Breast epithelium (tissue), 4 donors: ENCODE measurements at regions not wholly inside any gene's neighbourhood (a gene's known extent, or its start where the extent isn't known, plus 50 kb on each side); places are given as distances from the start of the nearest gene placed in this dataset.

Experiments
- DNase-seq, 2 donors: peaks; one replicate each; pipeline ENCODE4 v3.0.0-alpha.2; 2019; ENCODE audit warnings: low spot score in 2 of 2
- H3K27ac ChIP-seq, 2 donors: fragments of 200-600 bp; sonication (generic) in 1 of 2; one replicate each; pipeline ENCODE4 v1.5.1; 2016 to 2019; ENCODE audit warnings: mild to moderate bottlenecking in 1 of 2
- H3K27me3 ChIP-seq, 2 donors: fragments of 200-600 bp; sonication (generic) in 1 of 2; one replicate each; pipeline versions ENCODE4 v1.5.1 to v1.6.0; 2017 to 2019; ENCODE audit warnings: control low read depth in 1 of 2, mild to moderate bottlenecking in 1 of 2
- H3K36me3 ChIP-seq: fragments of 200-600 bp; one replicate; pipeline ENCODE4 v1.5.1; 2019
- H3K4me1 ChIP-seq, 2 donors: fragments of 200-600 bp; sonication (generic); one replicate each; pipeline ENCODE4 v1.5.1; 2016 to 2019; ENCODE audit warnings: control low read depth in 1 of 2
- H3K4me3 ChIP-seq, 3 donors: fragments of 200-600 bp; sonication (generic); 1 replicate in 2 of 3; 2 replicates in 1 of 3; pipeline ENCODE4 v1.5.1; 2016 to 2019; ENCODE audit warnings: mild to moderate bottlenecking in 3 of 3, moderate library complexity in 2 of 3
- H3K9me3 ChIP-seq, 2 donors: fragments of 200-600 bp; sonication (generic) in 1 of 2; one replicate each; pipeline ENCODE4 v1.5.1; 2016 to 2019; ENCODE audit warnings: control low read depth in 1 of 2
- CTCF ChIP-seq, 3 donors: fragments of 450-650 bp; IDR thresholded peaks; one replicate each; pipeline ENCODE4 v1.5.1; 2016 to 2017; ENCODE audit warnings: antibody characterized with exemption in 3 of 3, mild to moderate bottlenecking in 3 of 3, moderate library complexity in 3 of 3
- POLR2A ChIP-seq: fragments of 450-650 bp; IDR thresholded peaks from one replicate; pipeline ENCODE4 v1.6.1; 2016; ENCODE audit warnings: antibody characterized with exemption, mild to moderate bottlenecking, moderate library complexity
- POLR2AphosphoS5 ChIP-seq, 3 donors: sonication (generic); formaldehyde crosslinking; IDR thresholded peaks; one replicate each; pipeline ENCODE4 v1.6.1; 2017; ENCODE audit warnings: antibody characterized with exemption in 3 of 3
- intact Hi-C: fragments of 100-400 bp; cut with DNase I; formaldehyde crosslinking; loops from one replicate; pipeline ENCODE4 v1.15.1; 2023; ENCODE audit warnings: low total_unique reads

DNA sequence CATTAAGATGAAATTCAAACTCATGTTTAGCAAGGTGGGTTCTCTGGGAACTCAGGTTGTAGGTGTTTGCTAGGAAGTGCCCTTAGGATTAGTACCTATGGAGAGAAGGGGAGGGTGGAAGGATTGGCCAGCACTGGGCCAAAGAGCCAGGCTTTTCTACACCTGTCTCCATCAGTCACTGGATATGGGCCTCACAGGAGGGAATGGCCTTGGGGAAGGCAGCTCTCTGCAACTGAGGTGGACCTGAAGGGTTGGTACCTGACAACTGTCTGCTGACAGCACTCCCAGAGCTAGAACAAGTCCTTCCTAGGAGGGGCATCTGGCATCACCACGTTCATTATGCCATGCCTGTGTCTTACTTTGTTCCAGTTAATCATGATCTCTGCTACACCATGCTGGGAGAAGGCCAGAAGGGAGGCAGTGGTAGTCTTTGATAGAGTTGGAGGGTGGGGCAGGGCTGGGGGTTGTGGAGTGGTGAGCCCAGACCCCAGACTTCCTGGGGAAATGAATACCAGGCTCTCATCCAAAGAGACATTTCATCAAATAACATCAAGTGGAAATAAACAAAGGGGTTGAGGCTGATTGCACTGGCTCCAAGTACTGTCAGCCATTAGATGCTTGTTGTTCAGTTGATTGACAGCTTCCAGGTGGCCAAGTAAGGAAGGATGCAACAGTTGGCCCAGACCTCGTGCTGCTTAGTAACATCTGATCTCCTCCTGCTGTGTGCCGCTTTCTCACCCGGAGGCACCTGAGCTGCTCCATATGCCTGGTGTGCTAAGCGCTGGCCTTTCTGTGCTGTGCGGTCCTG, 70.6 kb upstream of the PIK3CG start:
- DNase-seq: no peak
- no peaks in the 10 kb centered on the region for H3K36me3 ChIP-seq
- H3K4me1 ChIP-seq: no peaks in the 10 kb centered on the region
- intact Hi-C loops: no loop called here
- no peak for TF ChIP-seq CTCF (IDR thresholded peaks at IDR 0.05)
- TF ChIP-seq POLR2A: no peak
- no peak for TF ChIP-seq POLR2AphosphoS5 (IDR thresholded peaks at IDR 0.05)
- H3K27me3 ChIP-seq: no peaks in the 10 kb centered on the region
- peaks cover 0 to 11% of the 10 kb centered on the region in 2 donors for H3K9me3 ChIP-seq
- H3K4me3 ChIP-seq: no peak overlapping the region
- H3K27ac ChIP-seq: no peak overlapping the region

DNA sequence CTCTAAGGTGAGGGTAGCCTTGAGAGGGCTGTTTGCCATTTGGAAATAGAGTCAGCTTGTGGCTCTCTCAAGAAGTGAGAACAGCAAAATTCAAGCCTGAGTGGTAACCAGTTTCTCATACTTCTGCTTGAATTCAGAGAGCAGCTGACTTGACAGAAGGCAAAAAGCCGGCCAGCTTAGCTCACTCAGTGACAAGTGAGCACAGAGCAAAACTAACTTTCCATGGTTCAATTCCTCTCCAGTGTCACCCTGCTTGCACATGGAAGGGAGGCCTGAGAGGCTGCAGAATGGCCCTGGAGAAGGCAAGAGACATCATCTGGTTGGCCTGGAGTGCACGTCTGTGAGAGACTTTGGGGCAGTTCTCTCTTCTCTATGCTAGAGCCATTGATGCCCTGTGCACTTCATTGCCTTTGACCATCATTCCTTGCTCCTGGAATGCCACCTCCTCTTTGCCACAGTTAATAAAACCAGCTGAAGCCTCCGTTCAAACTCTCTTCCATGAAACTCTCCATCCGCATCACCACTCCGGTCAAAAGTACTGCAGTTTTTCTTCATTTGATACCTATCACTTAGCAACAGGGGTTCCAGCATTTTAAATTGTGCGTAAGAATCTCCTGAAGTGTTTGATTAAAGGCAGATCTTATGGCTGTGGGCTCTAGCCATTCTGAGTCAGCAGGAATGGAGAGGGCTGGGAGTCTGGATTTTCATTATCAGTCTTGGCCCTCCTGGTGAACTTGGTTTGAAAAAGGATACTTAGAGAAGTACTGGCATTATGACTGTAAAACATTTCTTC, 69.8 kb upstream of the PIK3CG start:
- Histone ChIP-seq H3K36me3 (no peaks in the 10 kb centered on the region), H3K27me3 (no peaks in the 10 kb centered on the region), H3K4me3 (no peak overlapping the region), H3K27ac (no peak overlapping the region), H3K4me1 (no peaks in the 10 kb centered on the region), H3K9me3 (peaks cover 0 to 11% of the 10 kb centered on the region in 2 donors)
- TF ChIP-seq CTCF (IDR thresholded peaks at IDR 0.05) (no peak), POLR2AphosphoS5 (IDR thresholded peaks at IDR 0.05) (no peak), POLR2A (no peak)
- no peak for DNase-seq
- intact Hi-C loops: no loop called here

DNA sequence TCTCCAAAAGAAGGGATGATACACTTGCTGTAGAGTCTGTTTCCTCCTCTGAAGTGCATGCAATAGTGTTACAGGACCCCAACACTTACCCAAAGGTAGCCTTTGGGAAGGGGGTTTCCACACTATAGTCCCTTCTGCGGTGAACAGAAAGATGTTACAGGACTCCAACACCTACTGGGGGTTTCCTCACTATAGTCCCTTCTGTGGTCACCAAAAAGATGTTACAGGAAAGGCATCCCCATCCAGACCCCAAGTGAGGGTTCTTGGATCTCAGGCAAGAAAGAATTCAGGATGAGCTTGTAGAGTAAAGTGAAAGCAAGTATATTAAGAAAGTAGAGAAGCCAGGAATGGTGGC, 69.2 kb upstream of the PIK3CG start:
- no peak for DNase-seq
- intact Hi-C loops: no loop called here
- TF ChIP-seq CTCF (IDR thresholded peaks at IDR 0.05) (no peak), POLR2AphosphoS5 (IDR thresholded peaks at IDR 0.05) (no peak), POLR2A (no peak)

DNA sequence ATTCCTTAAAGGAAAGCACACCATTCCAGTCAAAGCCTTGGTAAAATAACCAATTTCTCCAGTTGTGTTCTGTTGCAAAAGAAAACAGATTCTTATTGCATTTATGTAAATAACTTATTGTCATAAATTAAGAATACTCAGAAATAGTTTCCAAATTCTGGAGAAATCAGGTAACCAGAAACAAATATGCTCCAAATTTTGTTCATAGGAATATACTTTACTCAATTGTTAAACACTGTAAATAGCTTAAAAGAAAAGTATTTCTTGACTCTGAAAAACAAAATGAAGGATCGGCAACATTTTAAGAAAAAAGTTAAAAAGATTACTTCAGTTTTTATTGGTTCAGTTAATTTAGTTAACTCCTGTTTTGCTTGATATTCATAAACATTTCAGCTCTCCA, 67.1 kb upstream of the PIK3CG start:
- H3K36me3 ChIP-seq: no peaks in the 10 kb centered on the region
- no peak overlapping the region for H3K4me3 ChIP-seq
- H3K4me1 ChIP-seq: no peaks in the 10 kb centered on the region
- TF ChIP-seq POLR2A: no peak
- TF ChIP-seq CTCF (IDR thresholded peaks at IDR 0.05): no peak
- no peak for TF ChIP-seq POLR2AphosphoS5 (IDR thresholded peaks at IDR 0.05)
- H3K27ac ChIP-seq: no peak overlapping the region
- H3K27me3 ChIP-seq: no peaks in the 10 kb centered on the region
- DNase-seq: no peak
- peaks cover 0 to 11% of the 10 kb centered on the region in 2 donors for H3K9me3 ChIP-seq
- intact Hi-C loops: no loop called here

More for the DNA sequence above, 69.2 kb upstream of the PIK3CG start:
- Histone ChIP-seq H3K36me3 (no peaks in the 10 kb centered on the region), H3K9me3 (peaks cover 0 to 11% of the 10 kb centered on the region in 2 donors), H3K4me3 (no peak overlapping the region), H3K27me3 (no peaks in the 10 kb centered on the region), H3K4me1 (no peaks in the 10 kb centered on the region), H3K27ac (no peak overlapping the region)

DNA sequence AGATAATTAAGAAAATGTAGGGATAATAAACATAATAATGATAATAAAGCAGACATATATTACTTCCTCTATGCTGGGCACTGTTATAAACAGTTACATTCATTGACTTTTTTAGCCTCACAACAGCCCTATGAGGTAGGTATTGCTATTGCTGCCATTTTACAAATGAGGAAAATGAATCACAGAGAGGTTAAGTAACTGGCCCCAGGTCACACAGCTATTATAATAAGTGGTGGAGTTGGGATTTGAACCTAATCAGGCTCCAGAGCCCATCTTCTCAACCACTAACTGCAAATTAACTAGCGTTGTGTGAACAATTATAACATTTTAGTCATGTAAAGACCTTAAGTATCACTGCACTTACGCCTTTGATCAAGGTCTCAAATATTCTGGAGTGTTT, 62.5 kb upstream of the PIK3CG start:
- Histone ChIP-seq H3K27me3 (no peaks in the 10 kb centered on the region), H3K4me3 (no peak overlapping the region), H3K4me1 (no peaks in the 10 kb centered on the region), H3K27ac (no peak overlapping the region), H3K36me3 (no peaks in the 10 kb centered on the region), H3K9me3 (peaks cover 0 to 10% of the 10 kb centered on the region in 2 donors)
- TF ChIP-seq POLR2AphosphoS5 (IDR thresholded peaks at IDR 0.05) (no peak), POLR2A (no peak), CTCF (IDR thresholded peaks at IDR 0.05) (no peak)
- DNase-seq: no peak
- intact Hi-C loops: loop anchor here (5.0 kb wide), 1 partner anchor 345 kb away; no protein-coding TSS in a partner anchor
